Jurkat, Clone E6-1 (cell line): ENCODE measurements at regions not wholly inside any gene's neighbourhood (a gene's known extent, or its start where the extent isn't known, plus 50 kb on each side); places are given as distances from the start of the nearest gene placed in this dataset.

Experiments
- DNase-seq: peaks from one replicate; pipeline ENCODE4 v3.0.0-alpha.2; 2011; ENCODE audit warnings: low read depth, low spot score
- H3K4me3 ChIP-seq: 2 replicates; pipeline ENCODE4 v1.5.1; 2011; ENCODE audit warnings: mild to moderate bottlenecking, low read length, control low read depth, moderate library complexity

DNA sequence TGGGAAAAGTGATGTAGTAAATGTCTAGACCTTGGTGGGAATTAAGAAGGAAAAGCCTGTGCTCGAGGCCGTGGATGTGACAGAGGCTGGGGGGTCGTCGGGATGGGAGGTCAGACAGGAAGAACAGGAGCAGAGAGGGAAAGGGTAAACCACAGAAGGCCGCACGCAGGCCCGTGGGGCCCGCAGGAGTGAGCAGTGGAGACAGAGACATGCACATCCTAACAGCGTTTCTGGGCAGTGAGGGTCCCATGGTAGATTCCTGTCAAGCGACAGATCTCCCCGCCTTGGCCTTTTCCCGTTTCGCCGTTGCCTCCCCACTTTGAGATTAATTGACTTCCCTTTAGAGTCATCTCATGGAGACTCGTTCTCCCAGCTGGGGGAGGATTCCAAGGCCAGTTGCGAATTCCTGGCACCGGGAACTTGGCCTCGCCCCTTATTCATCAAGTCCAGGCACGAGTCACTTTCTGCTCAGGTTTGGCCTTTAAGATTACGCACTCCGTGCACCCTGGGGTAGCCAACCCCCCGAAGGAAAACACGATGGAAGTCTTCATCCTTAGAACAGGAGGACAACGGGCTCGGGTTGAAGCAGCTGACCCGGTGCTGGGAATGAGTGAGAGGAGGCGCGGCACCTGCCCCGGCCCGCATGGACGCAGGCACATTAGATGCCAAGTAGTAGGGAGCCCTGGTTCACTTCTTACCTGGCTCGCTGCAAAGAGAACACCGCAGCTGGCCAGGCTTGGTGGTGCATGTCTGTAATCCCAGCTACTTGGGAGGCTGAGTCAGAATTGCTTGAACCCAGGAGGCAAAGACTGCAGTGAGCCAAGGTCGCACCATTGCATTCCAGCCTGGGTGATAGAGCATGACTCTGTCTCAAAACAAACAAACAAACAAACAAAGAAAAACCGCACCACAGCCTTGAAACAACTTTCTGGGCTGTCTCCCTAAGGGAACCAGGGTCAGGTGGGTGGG is 315.2 kb upstream of the SHH start:
- no peak overlapping the region for H3K4me3 ChIP-seq
- no peak for DNase-seq

- H3K4me3 ChIP-seq, result no peak overlapping the region
- no peak for DNase-seq
These were observed 313.8 kb upstream of the SHH start for GRCh38 chr7:156125841-156126730.

- no peak for DNase-seq
- no peak overlapping the region for H3K4me3 ChIP-seq
These were observed 312.1 kb upstream of the SHH start for GRCh38 chr7:156124356-156124755.

DNA sequence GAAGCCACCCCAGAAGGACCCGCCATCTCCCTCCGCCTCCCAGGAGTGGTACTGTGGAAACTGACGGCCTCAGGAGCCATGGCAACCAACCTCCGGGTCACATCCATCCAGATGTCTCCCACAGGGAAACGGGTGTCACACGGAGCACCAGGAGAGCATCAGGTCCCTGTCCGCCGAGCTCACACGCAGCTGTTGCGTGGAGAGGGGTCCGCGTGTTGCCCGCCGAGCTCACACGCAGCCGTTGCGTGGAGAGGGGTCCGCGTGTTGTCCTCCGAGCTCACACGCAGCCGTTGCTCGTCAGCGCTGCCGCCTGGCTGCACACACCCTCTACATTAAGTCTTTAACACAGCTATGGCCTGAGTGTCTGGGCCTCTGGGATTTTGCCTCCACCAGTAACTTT is 311.1 kb upstream of the SHH start:
- H3K4me3 ChIP-seq, result no peak overlapping the region
- no peak for DNase-seq

GRCh38 chr7:156122752-156123354 is 310.6 kb upstream of the SHH start:
- no peak overlapping the region for H3K4me3 ChIP-seq
- no peak for DNase-seq

DNA sequence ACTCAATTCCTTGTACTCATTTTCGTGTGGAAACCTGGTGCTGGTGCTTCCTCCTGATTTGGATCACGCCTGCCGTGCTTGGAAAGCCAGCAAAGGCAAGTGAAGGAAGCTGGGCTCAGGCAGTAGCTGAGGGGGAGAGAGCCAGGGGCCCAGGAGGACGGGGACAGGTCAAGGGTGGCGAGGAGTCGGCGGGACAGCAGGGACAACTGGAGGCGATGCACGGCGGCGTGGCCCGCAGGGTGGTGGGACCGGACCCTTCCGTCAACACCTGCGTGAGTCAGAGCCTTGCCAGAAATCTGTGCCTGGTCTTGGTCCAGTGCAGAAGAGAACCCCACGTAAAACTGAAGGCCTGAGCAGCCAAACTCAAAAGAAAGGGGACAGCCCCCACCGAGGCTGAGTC is 309.7 kb upstream of the SHH start:
- no peak overlapping the region for H3K4me3 ChIP-seq
- no peak for DNase-seq

DNA sequence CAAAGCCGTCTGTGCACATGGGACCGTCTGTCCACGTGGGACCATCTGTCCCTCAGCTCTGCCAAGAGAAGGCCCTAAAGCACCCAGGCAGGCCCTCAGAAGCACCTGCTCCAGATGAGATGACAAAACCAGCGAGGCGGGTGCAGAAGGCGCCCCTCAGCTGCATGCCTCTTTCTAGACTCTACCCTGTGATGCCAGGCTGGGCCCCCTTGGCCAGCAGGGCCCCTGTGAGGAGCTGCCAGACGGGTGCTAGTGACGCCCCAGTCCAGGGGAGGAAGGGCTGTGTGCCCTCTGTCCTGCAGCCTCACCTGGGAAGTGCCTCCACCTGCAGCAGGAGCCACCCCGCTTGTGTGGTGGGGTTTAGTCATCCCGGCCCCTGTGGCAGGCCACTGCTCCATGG is 309.2 kb upstream of the SHH start:
- H3K4me3 ChIP-seq, result no peak overlapping the region
- DNase-seq, result no peak

DNA sequence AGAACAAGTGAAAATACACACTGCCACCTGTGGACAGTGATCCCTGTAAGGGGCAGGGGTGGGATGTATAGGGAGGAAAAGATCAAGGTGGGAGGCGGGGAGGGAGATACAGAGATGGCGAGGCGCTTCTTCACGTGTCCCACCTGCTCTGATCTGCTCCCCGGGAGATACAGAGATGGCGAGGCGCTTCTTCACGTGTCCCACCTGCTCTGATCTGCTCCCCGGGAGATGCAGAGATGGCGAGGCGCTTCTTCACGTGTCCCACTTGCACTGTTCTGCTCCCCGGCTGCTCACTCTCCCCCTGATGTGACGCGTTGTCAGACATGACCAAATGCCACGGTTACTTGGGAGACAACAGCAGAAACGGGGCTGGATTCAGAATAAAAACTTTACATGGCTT is 308.3 kb upstream of the SHH start:
- no peak overlapping the region for H3K4me3 ChIP-seq
- DNase-seq, result no peak

DNA sequence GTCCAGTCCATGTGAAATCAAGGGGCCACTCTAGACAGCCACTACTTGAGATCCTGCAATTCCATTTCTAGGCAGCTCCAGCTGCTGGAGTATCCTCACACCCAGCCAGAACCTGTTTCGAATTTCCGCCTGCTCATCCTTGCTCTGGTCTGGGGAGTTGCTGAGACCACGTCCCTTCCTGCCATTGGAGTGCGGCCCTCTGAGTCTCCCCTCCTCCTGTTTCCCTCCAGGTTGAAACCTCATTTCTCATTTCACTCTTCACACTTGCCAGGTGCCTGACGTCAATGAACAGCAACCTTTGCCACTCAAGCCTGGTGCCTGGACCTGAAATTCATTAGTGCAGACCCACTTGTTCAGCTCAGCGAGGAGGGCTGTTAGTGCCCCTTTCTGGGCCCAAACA is 307.5 kb upstream of the SHH start:
- H3K4me3 ChIP-seq, result no peak overlapping the region
- no peak for DNase-seq

- no peak for DNase-seq
- no peak overlapping the region for H3K4me3 ChIP-seq
These were observed 306.0 kb upstream of the SHH start for GRCh38 chr7:156118248-156118645.

- no peak overlapping the region for H3K4me3 ChIP-seq
- DNase-seq, result no peak
These were observed 305.4 kb upstream of the SHH start for GRCh38 chr7:156117542-156118247.

GRCh38 chr7:156116514-156117215 is 304.4 kb upstream of the SHH start:
- DNase-seq, result no peak
- H3K4me3 ChIP-seq, result no peak overlapping the region

DNA sequence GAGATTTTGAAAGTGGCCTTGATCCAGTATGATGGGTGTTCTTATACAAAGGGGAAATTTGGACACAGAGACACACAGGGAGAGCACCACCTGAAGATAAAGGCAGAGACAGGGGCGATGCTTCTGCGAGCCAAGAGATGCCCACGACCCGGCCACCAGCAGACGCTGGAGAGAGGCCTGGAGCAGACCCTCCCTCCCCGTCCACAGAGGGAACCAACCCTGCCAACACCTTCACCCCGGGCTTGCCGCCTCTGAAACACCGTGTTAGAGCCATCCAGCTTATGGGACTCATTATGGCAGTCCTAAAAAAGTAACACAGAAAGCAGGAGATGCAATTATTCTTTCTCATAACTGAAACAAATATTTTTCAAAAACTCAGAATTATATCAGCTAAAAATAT is 303.3 kb upstream of the SHH start:
- no peak overlapping the region for H3K4me3 ChIP-seq
- DNase-seq, result no peak

DNA sequence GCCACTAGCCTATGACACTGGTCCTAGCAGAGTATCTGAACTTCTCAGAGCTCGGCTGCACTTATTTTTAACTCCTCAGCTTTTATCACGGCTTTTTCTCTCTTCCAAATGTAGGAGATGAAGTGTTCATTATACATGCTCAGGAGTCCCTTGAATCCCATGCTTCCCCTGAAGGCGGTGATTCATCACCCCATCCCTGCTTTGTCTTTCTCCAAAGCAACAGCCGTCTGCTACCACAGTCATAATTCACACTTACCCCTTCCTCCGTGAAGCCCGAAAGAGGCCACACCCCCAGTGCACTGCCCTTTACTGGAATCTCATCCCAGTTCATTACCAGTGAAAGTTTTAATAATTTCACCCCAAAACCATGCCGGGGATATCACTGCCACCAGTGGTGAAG is 301.5 kb upstream of the SHH start:
- H3K4me3 ChIP-seq, result no peak overlapping the region
- no peak for DNase-seq

DNA sequence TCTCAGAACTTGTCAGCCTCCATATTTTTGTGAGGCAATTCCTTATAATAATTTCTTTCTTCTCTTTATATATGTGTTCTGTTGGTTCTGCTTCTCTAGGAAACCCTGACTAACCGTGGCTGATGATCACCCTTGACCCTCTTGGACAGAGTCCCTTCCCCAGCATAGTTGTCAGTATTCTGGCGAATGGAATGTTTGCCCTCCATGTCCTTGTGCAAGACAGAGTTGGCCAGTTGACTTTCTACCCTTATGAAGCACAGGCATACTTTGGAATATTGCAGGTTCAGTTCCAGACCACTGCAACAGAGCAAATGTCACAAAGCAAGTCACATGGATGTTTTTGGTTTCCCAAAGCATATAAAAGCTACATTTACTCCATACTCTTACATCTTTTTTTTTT is 297.7 kb upstream of the SHH start:
- no peak overlapping the region for H3K4me3 ChIP-seq
- no peak for DNase-seq

- no peak overlapping the region for H3K4me3 ChIP-seq
- no peak for DNase-seq
These were observed 296.8 kb upstream of the SHH start for GRCh38 chr7:156109076-156109475.

DNA sequence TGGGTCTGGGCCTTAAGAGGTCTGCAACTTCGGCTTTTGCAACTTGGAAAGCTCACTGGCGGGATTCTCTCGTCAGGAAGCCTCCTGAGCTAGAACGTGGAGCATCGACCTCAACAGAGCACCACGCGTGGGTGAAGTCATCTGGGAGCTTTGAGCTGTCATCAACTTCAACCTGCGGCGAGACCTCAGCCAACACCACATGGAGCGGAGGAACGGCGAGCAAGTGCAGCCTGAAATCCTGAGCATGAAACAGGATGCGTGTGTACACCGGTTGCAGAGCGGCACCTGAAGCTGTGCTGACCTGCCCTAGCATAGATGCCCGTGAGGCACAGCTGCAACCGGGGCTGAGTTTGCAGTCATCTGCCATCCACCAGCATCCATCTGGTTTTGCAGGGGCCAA is 295.7 kb upstream of the SHH start:
- no peak overlapping the region for H3K4me3 ChIP-seq
- DNase-seq, result no peak

DNA sequence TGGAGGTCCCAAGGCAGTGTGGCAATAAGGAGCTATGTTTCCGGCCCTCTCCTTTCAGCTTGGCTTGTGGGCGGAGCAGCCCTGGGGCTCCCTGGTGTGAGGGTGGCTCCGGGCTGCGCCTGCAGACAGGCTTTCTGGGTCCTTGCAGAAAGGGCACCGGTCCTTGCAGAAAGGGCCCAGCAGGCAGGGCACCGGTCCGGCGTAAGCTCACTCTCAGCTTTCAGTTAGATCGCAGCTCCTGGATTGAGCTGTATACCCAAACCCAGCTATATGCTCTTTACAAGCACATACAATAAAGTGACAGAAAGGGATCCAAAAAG is 293.8 kb upstream of the SHH start:
- no peak overlapping the region for H3K4me3 ChIP-seq
- DNase-seq, result no peak
